HepG2 (cell line): ENCODE measurements at regions not wholly inside any gene's neighbourhood (a gene's known extent, or its start where the extent isn't known, plus 50 kb on each side); places are given as distances from the start of the nearest gene placed in this dataset.

Source experiments
- BCL6 ChIP-seq: IDR thresholded peaks from 2 replicates; pipeline ENCODE4 v1.6.1; 2016; ENCODE audit warnings: missing genetic modification reagents, missing compliant biosample characterization
- EED ChIP-seq: sonication (generic); formaldehyde crosslinking; IDR thresholded peaks from 2 replicates; pipeline ENCODE4 v1.5.0; 2020; ENCODE audit warnings: mild to moderate bottlenecking, missing genetic modification reagents
- FOXJ3 ChIP-seq: sonication (generic); formaldehyde crosslinking; IDR thresholded peaks from 2 replicates; pipeline ENCODE4 v1.4.0; 2020; ENCODE audit warnings: missing genetic modification reagents, mild to moderate bottlenecking, borderline replicate concordance
- HDAC1 ChIP-seq: sonication (generic); formaldehyde crosslinking; IDR thresholded peaks from 2 replicates; pipeline ENCODE4 v1.5.1; 2020; ENCODE audit warnings: mild to moderate bottlenecking, missing genetic modification reagents
- HMG20A ChIP-seq: IDR thresholded peaks from 2 replicates; pipeline ENCODE4 v1.6.1; 2016; ENCODE audit warnings: borderline replicate concordance
- HMGA1 ChIP-seq: sonication (generic); formaldehyde crosslinking; conservative IDR thresholded peaks from 2 replicates; pipeline ENCODE4 v1.4.0; 2020; ENCODE audit warnings: missing genetic modification reagents
- KDM2A ChIP-seq: sonication (generic); formaldehyde crosslinking; IDR thresholded peaks from 2 replicates; pipeline ENCODE4 v1.4.0; 2020; ENCODE audit warnings: low read depth, missing genetic modification reagents, borderline replicate concordance
- LCORL ChIP-seq, 2 experiments: fragments of 450-650 bp in 1 of 2; sonication (generic) in 1 of 2; formaldehyde crosslinking in 1 of 2; IDR thresholded peaks; 2 replicates each; pipeline versions ENCODE4 v1.5.0 to v1.6.1; 2017 to 2020; ENCODE audit warnings: antibody characterized with exemption in 1 of 2, missing genetic modification reagents in 1 of 2
- MBD4 ChIP-seq: IDR thresholded peaks from 2 replicates; pipeline ENCODE4 v1.6.1; 2012; ENCODE audit warnings: low read length, inconsistent platforms, borderline replicate concordance
- MXD1 ChIP-seq: sonication (generic); formaldehyde crosslinking; IDR thresholded peaks from 2 replicates; pipeline ENCODE4 v1.4.0; 2020; ENCODE audit warnings: mild to moderate bottlenecking, missing genetic modification reagents
- NR2F2 ChIP-seq: IDR thresholded peaks from 2 replicates; pipeline ENCODE4 v1.6.1; 2012; ENCODE audit warnings: low read depth, inconsistent platforms, borderline replicate concordance
- POGZ ChIP-seq: sonication (generic); formaldehyde crosslinking; IDR thresholded peaks from 2 replicates; pipeline ENCODE4 v1.4.0; 2020; ENCODE audit warnings: mild to moderate bottlenecking, missing genetic modification reagents
- PPARG ChIP-seq: conservative IDR thresholded peaks from 2 replicates; pipeline ENCODE4 v1.6.1; 2016; ENCODE audit warnings: missing biosample characterization, missing genetic modification reagents
- RBFOX2 ChIP-seq: fragments of 200-400 bp; formaldehyde crosslinking; IDR thresholded peaks from 2 replicates; pipeline ENCODE4 v1.6.1; 2017; ENCODE audit warnings: low read depth, mild to moderate bottlenecking, low read length
- SAP130 ChIP-seq: IDR thresholded peaks from 2 replicates; pipeline ENCODE4 v1.6.1; 2016; ENCODE audit warnings: low read depth
- SIN3B ChIP-seq: fragments of 150-350 bp; IDR thresholded peaks from 2 replicates; pipeline ENCODE4 v1.6.1; 2014; ENCODE audit warnings: low read length
- SNAPC2 ChIP-seq: sonication (generic); formaldehyde crosslinking; IDR thresholded peaks from 2 replicates; pipeline ENCODE4 v1.8.1; 2022; ENCODE audit warnings: mild to moderate bottlenecking, missing genetic modification reagents
- SRF ChIP-seq: IDR thresholded peaks from 2 replicates; pipeline ENCODE4 v1.6.1; 2011; ENCODE audit warnings: mild to moderate bottlenecking, low read depth, low read length, moderate library complexity
- TFAP4 ChIP-seq: sonication (generic); IDR thresholded peaks from 2 replicates; pipeline ENCODE4 v1.6.1; 2016; ENCODE audit warnings: low read depth, borderline replicate concordance
- TFDP2 ChIP-seq: sonication (generic); formaldehyde crosslinking; IDR thresholded peaks from 2 replicates; pipeline ENCODE4 v1.4.0; 2020; ENCODE audit warnings: missing genetic modification reagents
- TOPORS ChIP-seq: sonication (generic); formaldehyde crosslinking; IDR thresholded peaks from 2 replicates; pipeline ENCODE4 v1.8.0; 2023; ENCODE audit warnings: mild to moderate bottlenecking, missing genetic modification reagents
- ZBTB34 ChIP-seq: sonication (generic); formaldehyde crosslinking; IDR thresholded peaks from 2 replicates; pipeline ENCODE4 v1.8.0; 2022; ENCODE audit warnings: mild to moderate bottlenecking, missing genetic modification reagents
- ZC3H13 ChIP-seq: sonication (generic); formaldehyde crosslinking; IDR thresholded peaks from 2 replicates; pipeline ENCODE4 v1.8.1; 2023; ENCODE audit warnings: mild to moderate bottlenecking, missing genetic modification reagents, moderate library complexity
- ZNF557 ChIP-seq: sonication (generic); formaldehyde crosslinking; IDR thresholded peaks from 2 replicates; pipeline ENCODE4 v1.4.0; 2020; ENCODE audit warnings: missing genetic modification reagents
- ZNF562 ChIP-seq: sonication (generic); formaldehyde crosslinking; IDR thresholded peaks from 2 replicates; pipeline ENCODE4 v1.8.0; 2022; ENCODE audit warnings: missing genetic modification reagents, borderline replicate concordance
- ZNF749 ChIP-seq: sonication (generic); formaldehyde crosslinking; IDR thresholded peaks from 2 replicates; pipeline ENCODE4 v1.8.0; 2022; ENCODE audit warnings: mild to moderate bottlenecking, missing genetic modification reagents, moderate library complexity, borderline replicate concordance
- ZNF782 ChIP-seq: sonication (generic); formaldehyde crosslinking; IDR thresholded peaks from 2 replicates; pipeline ENCODE4 v1.4.0; 2020; ENCODE audit warnings: missing genetic modification reagents, mild to moderate bottlenecking, borderline replicate concordance
- ZNF788 ChIP-seq: sonication (generic); formaldehyde crosslinking; IDR thresholded peaks from 2 replicates; pipeline ENCODE4 v1.5.0; 2020; ENCODE audit warnings: mild to moderate bottlenecking, missing genetic modification reagents, borderline replicate concordance

- TF ChIP-seq SIN3B (no peak; the same call in 1 of the 2 replicates), SRF (peak; percentile 26; the same call in 1 of the 2 replicates), EED (CRISPR knock-in tag) (no peak), HDAC1 (CRISPR knock-in tag) (peak; percentile 90), TFAP4 (0 out of 2 replicates have a peak, but pooled peaks have one; percentile 29), PPARG (CRISPR knock-in tag) (peak; percentile 95), MXD1 (CRISPR knock-in tag) (no peak), SAP130 (CRISPR knock-in tag) (peak; percentile 55; the same call in 1 of the 2 replicates), RBFOX2 (no peak), BCL6 (CRISPR knock-in tag) (peak; percentile 99), LCORL (IDR thresholded peaks at IDR 0.05) (0 out of 2 replicates have a peak, but pooled peaks have one; percentile 10), LCORL (CRISPR knock-in tag; IDR thresholded peaks at IDR 0.05) (peak; percentile 29; the same call in 1 of the 2 replicates), HMGA1 (no peak), FOXJ3 (peak; percentile 94), TOPORS (0 out of 2 replicates have a peak, but pooled peaks have one; percentile 30), POGZ (no peak), KDM2A (CRISPR knock-in tag) (no peak), SNAPC2 (CRISPR knock-in tag) (peak; percentile 72; the same call in 1 of the 2 replicates), ZNF562 (peak; percentile 36; the same call in 1 of the 2 replicates), ZNF749 (CRISPR knock-in tag) (peak; percentile 78; the same call in 1 of the 2 replicates), ZNF788 (no peak), HMG20A (CRISPR knock-in tag) (peak; percentile 93), NR2F2 (peak; percentile 97), ZC3H13 (CRISPR knock-in tag) (no peak), MBD4 (peak; percentile 97), ZBTB34 (CRISPR knock-in tag) (peak; percentile 95), TFDP2 (no peak), ZNF782 (CRISPR knock-in tag) (no peak), ZNF557 (CRISPR knock-in tag) (no peak)
These were observed 95.3 kb upstream of the RSPO3 start (continued) for GRCh38 chr6:127023001-127023778.
